Large intestine (tissue), 3 donors: ENCODE measurements at regions not wholly inside any gene's neighbourhood (a gene's known extent, or its start where the extent isn't known, plus 50 kb on each side); places are given as distances from the start of the nearest gene placed in this dataset.
"Not testable (repeated sequence)": the region's sequence is repeated elsewhere in the genome, so short reads cannot be mapped to it uniquely, and the experiment has no call there.

Source experiments
- DNase-seq, 2 donors: peaks; one replicate each; pipeline versions ENCODE4 v3.0.0 to v3.0.0-alpha.2; 2013
- H3K27ac ChIP-seq: one replicate; pipeline ENCODE4 v1.5.1; 2013; ENCODE audit warnings: low read length
- H3K27me3 ChIP-seq: 2 replicates; pipeline ENCODE4 v1.6.1; 2013; ENCODE audit warnings: low read length; ENCODE audit not compliant: control insufficient read depth, insufficient read depth
- H3K36me3 ChIP-seq: 2 replicates; pipeline ENCODE4 v1.6.1; 2013; ENCODE audit warnings: low read length; ENCODE audit not compliant: control insufficient read depth, insufficient read depth
- H3K4me1 ChIP-seq: one replicate; pipeline ENCODE4 v1.6.1; 2013; ENCODE audit warnings: low read length; ENCODE audit not compliant: control insufficient read depth, insufficient read depth
- H3K4me3 ChIP-seq: one replicate; pipeline ENCODE4 v1.5.1; 2013; ENCODE audit warnings: low read length
- H3K9me3 ChIP-seq: one replicate; pipeline ENCODE4 v1.6.1; 2013; ENCODE audit warnings: mild to moderate bottlenecking, low read depth, low read length, moderate library complexity; ENCODE audit not compliant: control insufficient read depth
- WGBS: methylation state at CpG from one replicate; pipeline ENCODE4 v1.1.5; 2013; ENCODE audit warnings: low lambda C conversion rate; ENCODE audit not compliant: insufficient coverage; 5-methylcytosine and 5-hydroxymethylcytosine counted together

DNA sequence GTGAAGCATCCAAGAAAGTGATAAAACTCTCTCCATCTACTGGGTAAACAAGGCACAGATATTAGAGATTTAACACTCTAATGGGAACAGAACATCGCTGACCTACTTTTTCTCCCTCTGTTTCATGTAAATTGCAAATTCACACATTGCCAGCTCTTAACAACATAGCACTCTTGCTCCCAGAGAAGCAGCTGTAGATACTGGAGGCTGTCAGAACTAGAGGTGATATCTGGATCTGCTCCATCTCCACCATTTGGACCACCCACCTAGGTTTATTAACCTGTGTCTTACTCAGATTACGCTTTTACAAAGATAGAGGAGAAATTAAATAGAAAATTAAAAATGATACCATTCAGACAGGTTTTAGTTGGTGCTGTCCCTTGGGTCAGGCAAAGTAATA, 289.1 kb upstream of the CRBN start:
- H3K36me3 ChIP-seq, result no peaks in the 10 kb centered on the region
- H3K9me3 ChIP-seq, result no peaks in the 10 kb centered on the region
- DNase-seq, result no peak
- H3K4me1 ChIP-seq, result no peaks in the 10 kb centered on the region
- no peak overlapping the region for H3K4me3 ChIP-seq
- no peaks in the 10 kb centered on the region for H3K27me3 ChIP-seq
- WGBS, result 100% methylated on average over 2 of the region's 2 CpGs
- no peak overlapping the region for H3K27ac ChIP-seq

DNA sequence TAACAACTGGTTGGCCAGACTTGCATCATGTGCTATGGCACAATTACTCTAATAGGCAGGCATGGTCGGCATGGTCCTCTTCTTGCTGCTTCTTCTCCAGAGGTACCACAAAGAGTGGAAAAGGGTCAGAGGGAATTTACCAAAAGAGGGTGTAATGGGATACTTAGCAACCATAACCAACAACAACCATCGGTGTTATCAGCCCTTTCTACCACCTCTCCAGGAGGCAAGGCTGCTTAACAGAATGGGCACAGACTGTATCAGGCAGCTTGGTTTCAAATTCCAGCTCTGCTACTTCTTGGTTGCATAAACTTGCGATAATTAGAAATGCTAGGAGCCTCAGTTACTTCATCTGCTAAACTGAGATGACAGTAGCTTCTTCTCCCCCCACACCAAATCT, 284.6 kb upstream of the CRBN start:
- Histone ChIP-seq H3K4me3 (no peak overlapping the region), H3K9me3 (no peaks in the 10 kb centered on the region), H3K4me1 (no peaks in the 10 kb centered on the region), H3K27ac (no peak overlapping the region), H3K27me3 (no peaks in the 10 kb centered on the region), H3K36me3 (no peaks in the 10 kb centered on the region)
- WGBS, result 40% methylated on average over 1 of the region's 3 CpGs
- no peak for DNase-seq

DNA sequence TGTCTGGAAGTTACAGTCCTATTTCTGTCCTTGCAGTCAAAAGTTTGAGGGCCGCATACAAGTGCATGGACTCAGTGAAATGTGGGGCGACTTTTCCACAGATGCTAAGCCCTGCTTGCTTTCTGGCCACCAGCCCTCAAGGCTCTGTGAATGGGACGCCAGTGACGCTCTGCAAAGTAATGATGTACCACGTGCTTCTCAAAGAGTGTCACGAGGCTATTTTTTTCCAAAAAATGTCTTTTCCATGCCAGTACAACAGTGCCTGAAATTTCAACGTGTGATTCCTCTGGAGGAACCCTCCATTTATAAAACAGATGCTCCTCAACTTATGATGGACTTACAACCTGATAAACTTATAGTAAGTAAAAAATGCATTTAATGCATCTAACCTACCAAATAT, 281.8 kb upstream of the CRBN start:
- no peaks in the 10 kb centered on the region for H3K9me3 ChIP-seq
- H3K27me3 ChIP-seq, result no peaks in the 10 kb centered on the region
- H3K36me3 ChIP-seq, result no peaks in the 10 kb centered on the region
- no peak overlapping the region for H3K27ac ChIP-seq
- no peaks in the 10 kb centered on the region for H3K4me1 ChIP-seq
- no CpG with 5 or more reads among the region's 7 CpGs for WGBS
- DNase-seq, result no peak
- no peak overlapping the region for H3K4me3 ChIP-seq

DNA sequence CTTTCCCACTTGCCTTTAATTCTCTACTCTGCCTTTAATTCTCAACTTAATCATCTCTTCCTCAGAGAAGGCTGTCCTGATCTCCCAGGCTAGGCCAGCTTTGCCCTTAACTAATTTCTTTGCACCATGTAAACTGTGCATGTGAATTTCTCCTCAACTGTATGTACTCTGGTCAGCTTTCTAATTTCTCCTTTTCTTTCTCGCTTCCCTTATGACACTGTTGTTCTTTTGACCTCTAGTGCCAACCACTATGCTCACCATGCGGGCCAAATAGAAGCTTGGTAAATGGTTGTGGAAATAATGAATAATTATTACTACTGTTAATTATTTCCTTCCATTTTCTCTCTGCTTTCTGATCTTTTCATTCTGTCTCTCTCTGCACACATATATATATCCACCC, 269.0 kb upstream of the CRBN start:
- DNase-seq, result no peak
- H3K27me3 ChIP-seq, result no peaks in the 10 kb centered on the region
- no peaks in the 10 kb centered on the region for H3K36me3 ChIP-seq
- H3K9me3 ChIP-seq, result no peaks in the 10 kb centered on the region
- H3K4me1 ChIP-seq, result no peaks in the 10 kb centered on the region
- H3K4me3 ChIP-seq, result no peak overlapping the region
- WGBS, result 100% methylated on average over 1 of the region's 2 CpGs
- H3K27ac ChIP-seq, result no peak overlapping the region

DNA sequence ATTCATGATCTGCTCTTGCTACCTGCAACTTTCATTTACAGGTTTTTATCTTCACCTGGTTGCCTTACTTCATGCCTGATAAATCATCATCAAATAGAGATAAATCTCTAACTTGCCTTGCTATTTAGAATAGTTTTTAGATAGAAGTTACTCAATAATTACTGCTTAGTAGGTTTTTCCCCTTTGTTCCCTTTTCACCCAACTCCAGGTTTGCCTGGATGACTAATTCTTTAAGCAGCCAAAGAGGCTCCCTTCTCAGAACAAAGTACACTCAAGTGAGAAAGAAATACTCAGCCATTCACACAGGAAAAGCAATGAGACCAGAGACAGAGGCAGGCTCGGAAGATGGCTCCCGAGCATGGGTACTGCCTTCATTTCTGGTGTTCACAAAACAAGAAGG, 268.1 kb upstream of the CRBN start:
- peak; percentile 20 to 60 for DNase-seq
- Histone ChIP-seq H3K27ac (no peak overlapping the region), H3K4me3 (no peak overlapping the region)

DNA sequence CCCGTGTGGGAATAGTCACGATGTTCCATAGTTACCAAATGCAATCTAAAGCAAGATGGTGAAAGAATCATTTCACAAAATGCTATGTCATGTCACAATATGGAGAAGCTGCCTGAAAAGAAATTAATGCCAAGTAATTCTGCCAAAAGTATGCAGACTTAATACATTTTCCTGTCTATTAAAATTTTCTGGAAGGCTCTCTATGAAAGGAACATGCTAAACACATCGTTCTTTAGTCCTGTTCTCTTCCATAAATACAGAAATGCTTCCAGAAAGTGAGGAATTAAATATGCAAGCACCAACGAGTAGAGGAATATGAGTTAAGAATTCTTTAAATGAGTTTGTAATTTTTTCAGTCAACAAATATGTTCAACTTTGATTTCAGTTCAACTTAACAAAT, 266.8 kb upstream of the CRBN start:
- no peaks in the 10 kb centered on the region for H3K27me3 ChIP-seq
- 87% methylated on average over 3 of the region's 4 CpGs for WGBS
- H3K4me1 ChIP-seq, result no peaks in the 10 kb centered on the region
- no peaks in the 10 kb centered on the region for H3K9me3 ChIP-seq
- H3K36me3 ChIP-seq, result no peaks in the 10 kb centered on the region
- H3K4me3 ChIP-seq, result no peak overlapping the region
- no peak overlapping the region for H3K27ac ChIP-seq
- DNase-seq, result no peak

More for the DNA sequence above, 268.1 kb upstream of the CRBN start:
- WGBS, result no CpG with 5 or more reads among the region's 2 CpGs
- no peaks in the 10 kb centered on the region for H3K4me1 ChIP-seq
- no peaks in the 10 kb centered on the region for H3K9me3 ChIP-seq
- H3K27me3 ChIP-seq, result no peaks in the 10 kb centered on the region
- no peaks in the 10 kb centered on the region for H3K36me3 ChIP-seq

DNA sequence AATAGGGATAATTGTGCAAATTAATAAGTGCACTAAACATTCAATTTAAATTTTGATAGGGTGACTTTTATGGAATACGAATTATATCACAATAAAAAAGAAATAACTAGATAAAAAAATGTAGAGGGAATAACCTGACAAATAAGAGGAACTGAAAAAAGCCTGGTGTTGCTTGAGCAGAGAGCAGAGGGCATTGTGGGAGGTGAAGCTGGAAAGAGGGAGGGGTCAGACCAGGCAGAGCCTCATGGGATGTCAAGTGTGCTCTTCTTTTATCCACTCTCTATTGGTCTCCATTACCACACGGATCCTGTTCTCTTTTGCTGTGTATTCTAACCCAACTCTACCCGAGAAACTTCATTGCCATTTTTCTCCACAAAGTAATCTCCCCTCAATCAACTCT, 264.0 kb upstream of the CRBN start:
- Histone ChIP-seq H3K9me3 (no peaks in the 10 kb centered on the region), H3K36me3 (no peaks in the 10 kb centered on the region), H3K27ac (no peak overlapping the region), H3K4me1 (no peaks in the 10 kb centered on the region), H3K27me3 (no peaks in the 10 kb centered on the region), H3K4me3 (no peak overlapping the region)
- 82% methylated on average over 3 of the region's 3 CpGs for WGBS
- DNase-seq, result no peak

DNA sequence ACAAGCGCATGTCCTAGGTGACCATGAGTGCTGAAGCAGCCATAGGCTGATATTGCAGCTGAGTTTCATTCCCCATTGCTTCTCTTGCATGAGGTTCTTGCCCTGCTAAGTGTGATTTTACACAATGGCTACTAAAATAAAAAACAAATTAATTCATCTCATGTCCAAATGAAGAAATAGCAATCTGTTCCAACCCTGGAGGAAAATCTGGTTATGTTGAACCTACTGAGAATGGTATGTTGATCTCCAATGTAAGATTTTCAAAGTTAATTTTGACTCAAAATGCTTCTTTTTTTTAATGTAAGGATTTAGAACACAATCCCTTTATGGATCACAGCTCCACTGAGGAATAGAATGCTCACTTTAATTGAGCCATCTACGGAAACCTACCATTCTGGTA, 254.2 kb upstream of the CRBN start:
- no peaks in the 10 kb centered on the region for H3K36me3 ChIP-seq
- H3K4me1 ChIP-seq, result no peaks in the 10 kb centered on the region
- no peak for DNase-seq
- 100% methylated on average over 1 of the region's 2 CpGs for WGBS
- H3K27me3 ChIP-seq, result no peaks in the 10 kb centered on the region
- no peaks in the 10 kb centered on the region for H3K9me3 ChIP-seq
- no peak overlapping the region for H3K4me3 ChIP-seq
- no peak overlapping the region for H3K27ac ChIP-seq

DNA sequence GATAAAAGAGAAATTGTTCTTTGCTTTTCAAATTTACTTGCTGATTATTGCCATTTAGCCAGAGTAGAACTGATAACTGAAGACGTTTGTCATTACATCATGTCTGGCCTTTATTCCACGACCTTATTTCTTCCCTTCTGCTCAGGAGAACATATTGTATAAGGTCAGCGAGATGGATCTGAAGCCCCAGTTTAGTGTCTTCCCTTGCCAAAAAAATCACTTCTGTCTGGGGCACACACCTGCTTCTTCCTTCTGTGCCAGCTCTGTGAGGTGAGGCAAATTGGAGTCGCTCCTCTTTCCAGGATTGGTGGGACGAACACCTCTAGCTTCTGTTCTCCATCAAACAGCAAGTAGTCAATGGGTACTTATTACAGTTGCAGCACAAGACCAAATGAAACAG, 250.3 kb upstream of the CRBN start:
- H3K36me3 ChIP-seq, result no peaks in the 10 kb centered on the region
- no peaks in the 10 kb centered on the region for H3K27me3 ChIP-seq
- H3K27ac ChIP-seq, result no peak overlapping the region
- no peak overlapping the region for H3K4me3 ChIP-seq
- WGBS, result 40% methylated on average over 1 of the region's 5 CpGs
- H3K9me3 ChIP-seq, result no peaks in the 10 kb centered on the region
- no peak for DNase-seq
- H3K4me1 ChIP-seq, result no peaks in the 10 kb centered on the region

DNA sequence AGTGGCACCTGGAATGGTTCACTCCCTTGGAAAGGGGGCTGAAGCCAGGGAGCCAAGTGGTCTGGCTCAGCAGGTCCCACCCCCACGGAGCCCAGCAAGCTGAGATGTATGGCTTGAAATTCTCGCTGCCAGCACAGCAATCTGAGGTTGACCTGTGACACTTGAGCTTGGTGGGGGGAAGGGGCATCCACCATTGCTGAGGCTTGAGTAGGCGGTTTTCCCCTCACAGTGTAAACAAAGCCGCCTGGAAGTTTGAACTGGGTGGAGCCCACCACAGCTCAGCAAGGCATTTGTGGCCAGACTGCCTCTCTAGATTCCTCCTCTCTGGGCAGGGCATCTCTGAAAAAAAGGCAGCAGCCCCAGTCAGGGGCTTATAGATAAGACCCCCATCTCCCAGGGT, 228.2 kb upstream of the CRBN start:
- not testable (repeated sequence) for H3K27ac ChIP-seq, H3K36me3 ChIP-seq, H3K9me3 ChIP-seq, H3K4me1 ChIP-seq, H3K27me3 ChIP-seq, H3K4me3 ChIP-seq, DNase-seq
- no CpG with 5 or more reads among the region's 4 CpGs for WGBS

DNA sequence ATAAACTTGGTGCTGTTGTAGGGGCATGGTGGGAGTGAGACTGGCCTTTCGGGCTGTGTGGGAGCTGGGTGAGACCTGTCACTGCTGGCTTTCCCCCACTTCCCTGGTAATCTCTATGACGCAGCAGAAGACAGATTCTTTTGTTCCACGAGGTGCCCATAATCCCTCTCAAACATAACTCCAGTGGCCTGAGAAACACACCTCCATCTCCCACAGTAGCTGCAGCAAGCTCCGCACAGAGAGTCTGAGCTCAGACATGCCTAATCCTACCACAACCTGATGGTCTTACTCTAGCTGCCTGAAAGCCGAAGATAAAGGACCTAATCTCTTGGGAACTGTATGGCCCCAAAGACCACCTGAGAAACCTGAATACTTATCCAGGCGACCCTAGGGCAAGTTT, 225.6 kb upstream of the CRBN start:
- no peak overlapping the region for H3K4me3 ChIP-seq
- DNase-seq, result no peak
- no peaks in the 10 kb centered on the region for H3K4me1 ChIP-seq
- no CpG with 5 or more reads among the region's 6 CpGs for WGBS
- no peaks in the 10 kb centered on the region for H3K36me3 ChIP-seq
- no peaks in the 10 kb centered on the region for H3K27me3 ChIP-seq
- H3K27ac ChIP-seq, result no peak overlapping the region
- H3K9me3 ChIP-seq, result peaks cover 8% of the 10 kb centered on the region
